GDM1 (cell line): ENCODE measurements at regions not wholly inside any gene's neighbourhood (a gene's known extent, or its start where the extent isn't known, plus 50 kb on each side); places are given as distances from the start of the nearest gene placed in this dataset.

Source experiments
- DNase-seq: peaks from one replicate; lab custom pipeline; 2025; lab: John Stamatoyannopoulos, UW

GRCh38 chr17:69764146-69764545 is 310.9 kb upstream of the KCNJ16 start:
- no peak for DNase-seq

GRCh38 chr17:69769050-69769449 is 306.0 kb upstream of the KCNJ16 start:
- no peak for DNase-seq

- DNase-seq, result no peak
Measured at GRCh38 chr17:69773081-69773480, 301.9 kb upstream of the KCNJ16 start.

GRCh38 chr17:69779378-69780214 is 295.4 kb upstream of the KCNJ16 start:
- no peak for DNase-seq

GRCh38 chr17:69783865-69784264 is 291.2 kb upstream of the KCNJ16 start:
- no peak for DNase-seq

- no peak for DNase-seq
Measured at GRCh38 chr17:69788957-69789356, 286.1 kb upstream of the KCNJ16 start.

GRCh38 chr17:69796078-69796477 is 278.9 kb upstream of the KCNJ16 start:
- DNase-seq, result no peak

GRCh38 chr17:69800870-69801269 is 274.2 kb upstream of the KCNJ16 start:
- DNase-seq, result no peak

- DNase-seq, result no peak
Measured at GRCh38 chr17:69801368-69801767, 273.7 kb upstream of the KCNJ16 start.

GRCh38 chr17:69802045-69802740 is 272.8 kb upstream of the KCNJ16 start:
- no peak for DNase-seq

- DNase-seq, result no peak
Measured at GRCh38 chr17:69809331-69809730, 265.7 kb upstream of the KCNJ16 start.

- no peak for DNase-seq
Measured at GRCh38 chr17:69810326-69810965, 264.6 kb upstream of the KCNJ16 start.

- DNase-seq, result no peak
Measured at GRCh38 chr17:69812240-69812837, 262.7 kb upstream of the KCNJ16 start.

- no peak for DNase-seq
Measured at GRCh38 chr17:69814031-69814430, 261.0 kb upstream of the KCNJ16 start.

- DNase-seq, result no peak
Measured at GRCh38 chr17:69815406-69815805, 259.6 kb upstream of the KCNJ16 start.

- DNase-seq, result no peak
Measured at GRCh38 chr17:69818467-69818866, 256.6 kb upstream of the KCNJ16 start.

- DNase-seq, result no peak
Measured at GRCh38 chr17:69819316-69820087, 255.5 kb upstream of the KCNJ16 start.

- no peak for DNase-seq
Measured at GRCh38 chr17:69820876-69821473, 254.1 kb upstream of the KCNJ16 start.

GRCh38 chr17:69822314-69822875 is 252.6 kb upstream of the KCNJ16 start:
- no peak for DNase-seq

- no peak for DNase-seq
Measured at GRCh38 chr17:69828087-69828486, 246.9 kb upstream of the KCNJ16 start.

GRCh38 chr17:69834494-69834893 is 240.5 kb upstream of the KCNJ16 start:
- no peak for DNase-seq
